ENCODE measurements at regions not wholly inside any gene's neighbourhood (a gene's known extent, or its start where the extent isn't known, plus 50 kb on each side); places are given as distances from the start of the nearest gene placed in this dataset.

DNA sequence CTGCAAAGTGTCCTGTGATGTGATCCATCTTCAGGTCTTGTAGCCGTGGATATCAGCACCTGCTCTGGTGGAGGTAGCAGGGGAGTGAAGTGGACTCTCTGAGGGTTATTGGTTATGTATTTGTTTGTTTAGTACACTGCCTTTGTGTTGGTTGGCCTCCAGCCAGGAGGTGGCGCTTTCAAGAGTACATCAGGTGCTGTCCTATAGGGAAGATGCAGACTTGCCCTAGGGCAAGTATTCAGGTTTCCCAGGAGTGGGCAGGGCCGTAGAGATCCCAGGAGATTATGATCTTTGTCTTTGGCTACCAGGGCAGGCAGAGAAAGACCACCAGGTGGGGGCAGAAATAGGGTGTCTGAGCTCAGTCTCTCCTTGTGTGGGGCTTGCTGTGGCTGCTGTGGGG lies 411.8 kb downstream of the SOX11 start:
- no peak overlapping the region for H3K56ac ChIP-seq (ENCODE audit: insufficient read length, low read depth, low read length)
- no peak overlapping the region for H2BK15ac ChIP-seq (ENCODE audit: low read depth, low read length)
- no peaks in the 10 kb centered on the region for H3K9me3 ChIP-seq (ENCODE audit: control insufficient read depth, low read depth, low read length)
- H4K5ac ChIP-seq (ENCODE audit: insufficient read length, low read depth, low read length): no peak overlapping the region
- no peak overlapping the region for H2BK20ac ChIP-seq (ENCODE audit: low read depth, low read length, poor library complexity, severe bottlenecking)
- H3K36me3 Mint-ChIP-seq (ENCODE audit: insufficient read depth in 1 of 3, low read depth in 3 of 3): 0 out of 7 replicates have a peak, but pooled peaks cover 0 to 2% (median 0%) of the 10 kb centered on the region in 3 experiments
- H3K18ac ChIP-seq (ENCODE audit: insufficient read length, low read depth, low read length): no peak overlapping the region
- no peak overlapping the region for H3T11ph ChIP-seq (ENCODE audit: low read length)
- DNase-seq: peak; percentile 47
- no peak overlapping the region for H3K14ac ChIP-seq (ENCODE audit: insufficient read depth, low read length)
- H3K4ac ChIP-seq (ENCODE audit: low read depth, low read length): no peak overlapping the region
- H3K23me2 ChIP-seq (ENCODE audit: insufficient read length, low read depth, low read length, poor library complexity, severe bottlenecking): no peaks in the 10 kb centered on the region
- no peak overlapping the region for H4K8ac ChIP-seq (replicated peaks; ENCODE audit: insufficient read length, low read depth, low read length)
- H3K79me2 ChIP-seq (ENCODE audit: insufficient read depth, low read length): no peaks in the 10 kb centered on the region
- no peaks in the 10 kb centered on the region for H3K79me1 ChIP-seq (ENCODE audit: insufficient read depth, low read depth, low read length, poor library complexity, severe bottlenecking)
- no peak overlapping the region for H3K27ac ChIP-seq (ENCODE audit: insufficient read length, low read depth, low read length)
- H3K4me3 Mint-ChIP-seq: no peak overlapping the region
- no peak overlapping the region for H2BK5ac ChIP-seq (ENCODE audit: insufficient read length, low read length)
- peaks cover 0 to 3% of the 10 kb centered on the region in 2 experiments; a peak in 2 of 5 replicates for H3K9me3 Mint-ChIP-seq
- no peak overlapping the region for H3K23ac ChIP-seq (ENCODE audit: insufficient read length, low read depth, low read length)
- H3K4me1 ChIP-seq (ENCODE audit: insufficient read depth, low read length): no peaks in the 10 kb centered on the region
- H2BK12ac ChIP-seq (ENCODE audit: insufficient read length, low read depth, low read length): no peak overlapping the region
- H2AK5ac ChIP-seq (ENCODE audit: insufficient read length, low read length): no peak overlapping the region
- TF ChIP-seq, protein P1, sequence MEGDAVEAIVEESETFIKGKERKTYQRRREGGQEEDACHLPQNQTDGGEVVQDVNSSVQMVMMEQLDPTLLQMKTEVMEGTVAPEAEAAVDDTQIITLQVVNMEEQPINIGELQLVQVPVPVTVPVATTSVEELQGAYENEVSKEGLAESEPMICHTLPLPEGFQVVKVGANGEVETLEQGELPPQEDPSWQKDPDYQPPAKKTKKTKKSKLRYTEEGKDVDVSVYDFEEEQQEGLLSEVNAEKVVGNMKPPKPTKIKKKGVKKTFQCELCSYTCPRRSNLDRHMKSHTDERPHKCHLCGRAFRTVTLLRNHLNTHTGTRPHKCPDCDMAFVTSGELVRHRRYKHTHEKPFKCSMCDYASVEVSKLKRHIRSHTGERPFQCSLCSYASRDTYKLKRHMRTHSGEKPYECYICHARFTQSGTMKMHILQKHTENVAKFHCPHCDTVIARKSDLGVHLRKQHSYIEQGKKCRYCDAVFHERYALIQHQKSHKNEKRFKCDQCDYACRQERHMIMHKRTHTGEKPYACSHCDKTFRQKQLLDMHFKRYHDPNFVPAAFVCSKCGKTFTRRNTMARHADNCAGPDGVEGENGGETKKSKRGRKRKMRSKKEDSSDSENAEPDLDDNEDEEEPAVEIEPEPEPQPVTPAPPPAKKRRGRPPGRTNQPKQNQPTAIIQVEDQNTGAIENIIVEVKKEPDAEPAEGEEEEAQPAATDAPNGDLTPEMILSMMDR (conservative IDR thresholded peaks at IDR 0.05): peak; percentile 52
- H3K27me3 Mint-ChIP-seq (ENCODE audit: low read depth): no peaks in the 10 kb centered on the region
- H4K91ac ChIP-seq (ENCODE audit: insufficient read length, low read depth, low read length): no peak overlapping the region
- no peak overlapping the region for H3K9ac ChIP-seq (ENCODE audit: extremely low read depth, insufficient read length, low read length)
- no peak overlapping the region for H2BK120ac ChIP-seq (ENCODE audit: low read depth, low read length, poor library complexity, severe bottlenecking)
- H3K27me3 ChIP-seq (ENCODE audit: insufficient read depth, low read length): no peaks in the 10 kb centered on the region
- H3K4me2 ChIP-seq (ENCODE audit: insufficient read depth, insufficient read length, low read length): no peak overlapping the region
- no peaks in the 10 kb centered on the region for H4K20me1 ChIP-seq (ENCODE audit: control insufficient read depth, insufficient read depth, insufficient read length)
- H2AFZ ChIP-seq (ENCODE audit: low read length): no peak overlapping the region
- peaks cover 2% of the 10 kb centered on the region in 2 experiments; a peak in 2 of 4 replicates for H3K4me1 Mint-ChIP-seq
- H3K27ac Mint-ChIP-seq: no peak overlapping the region
- WGBS (ENCODE audit: extremely low coverage, insufficient read length, low lambda C conversion rate): no CpG with 5 or more reads among the region's 3 CpGs

Measured in H9 (cell line).